Ectodermal cell (in vitro differentiated cells): ENCODE measurements at regions not wholly inside any gene's neighbourhood (a gene's known extent, or its start where the extent isn't known, plus 50 kb on each side); places are given as distances from the start of the nearest gene placed in this dataset.
A peak's percentile ranks its signal among the peaks of the same experiment; 100 is the strongest.

Source experiments
- H3K27ac ChIP-seq: 2 replicates; pipeline ENCODE4 v1.7.0; 2013; ENCODE audit warnings: mild to moderate bottlenecking, low read depth, low read length; ENCODE audit not compliant: insufficient read depth, poor library complexity, severe bottlenecking
- H3K27me3 ChIP-seq: 2 replicates; pipeline ENCODE4 v1.7.0; 2013; ENCODE audit warnings: mild to moderate bottlenecking, low read length; ENCODE audit not compliant: insufficient read depth, control insufficient read depth, poor library complexity, severe bottlenecking
- H3K36me3 ChIP-seq: one replicate; pipeline ENCODE4 v1.7.0; 2013; ENCODE audit warnings: low read length; ENCODE audit not compliant: control insufficient read depth, insufficient read depth
- H3K4me1 ChIP-seq: one replicate; pipeline ENCODE4 v1.7.0; 2013; ENCODE audit warnings: low read length; ENCODE audit not compliant: control insufficient read depth, insufficient read depth
- H3K4me3 ChIP-seq: 2 replicates; pipeline ENCODE4 v1.7.0; 2013; ENCODE audit warnings: low read depth, low read length, control low read depth; ENCODE audit not compliant: insufficient read depth
- H3K9me3 ChIP-seq: 2 replicates; pipeline ENCODE4 v1.7.0; 2013; ENCODE audit warnings: mild to moderate bottlenecking, low read length, moderate library complexity; ENCODE audit not compliant: control insufficient read depth
- WGBS, 2 experiments: methylation state at CpG; one replicate each; pipeline ENCODE4 v1.1.7; 2013; ENCODE audit warnings: missing lambda C conversion rate in 2 of 2; 5-methylcytosine and 5-hydroxymethylcytosine counted together

- no peaks in the 10 kb centered on the region for H3K27me3 ChIP-seq
- peak overlapping the region; percentile 11 for H3K4me3 ChIP-seq
- H3K9me3 ChIP-seq = no peaks in the 10 kb centered on the region
- WGBS, 2 experiments = 61 to 64% methylated on average over 8 to 9 of the region's 9 CpGs
- peak overlapping the region; percentile 45 for H3K27ac ChIP-seq
- no peaks in the 10 kb centered on the region for H3K36me3 ChIP-seq
- H3K4me1 ChIP-seq = peaks cover 23% of the 10 kb centered on the region
Observed at GRCh38 chr2:144596073-144596871, 76.4 kb upstream of the ZEB2 start.

- H3K36me3 ChIP-seq = no peaks in the 10 kb centered on the region
- H3K9me3 ChIP-seq = no peaks in the 10 kb centered on the region
- 73 to 83% methylated on average over 4 of the region's 4 CpGs for WGBS, 2 experiments
- H3K27me3 ChIP-seq = no peaks in the 10 kb centered on the region
- no peak overlapping the region for H3K4me3 ChIP-seq
- peak overlapping the region; percentile 45 for H3K27ac ChIP-seq
- H3K4me1 ChIP-seq = peaks cover 23% of the 10 kb centered on the region
Observed at GRCh38 chr2:144595686-144596072, 75.8 kb upstream of the ZEB2 start.

GRCh38 chr2:144595279-144595678 is 75.4 kb upstream of the ZEB2 start:
- no peak overlapping the region for H3K27ac ChIP-seq
- H3K4me1 ChIP-seq = peaks cover 23% of the 10 kb centered on the region
- H3K36me3 ChIP-seq = no peaks in the 10 kb centered on the region
- WGBS, 2 experiments = 87 to 93% methylated on average over 1 of the region's 2 CpGs
- no peak overlapping the region for H3K4me3 ChIP-seq
- no peaks in the 10 kb centered on the region for H3K9me3 ChIP-seq
- H3K27me3 ChIP-seq = no peaks in the 10 kb centered on the region

GRCh38 chr2:144593803-144594202 is 73.9 kb upstream of the ZEB2 start:
- Histone ChIP-seq H3K4me3 (no peak overlapping the region), H3K4me1 (peaks cover 23% of the 10 kb centered on the region), H3K9me3 (no peaks in the 10 kb centered on the region), H3K27me3 (no peaks in the 10 kb centered on the region), H3K27ac (no peak overlapping the region), H3K36me3 (no peaks in the 10 kb centered on the region)
- 94 to 98% methylated on average over 2 of the region's 2 CpGs for WGBS, 2 experiments

- 93 to 96% methylated on average over 5 to 6 of the region's 8 CpGs for WGBS, 2 experiments
- peaks cover 23% of the 10 kb centered on the region for H3K4me1 ChIP-seq
- no peak overlapping the region for H3K4me3 ChIP-seq
Observed at GRCh38 chr2:144592500-144593256, 72.8 kb upstream of the ZEB2 start.

GRCh38 chr2:144587306-144587705 is 67.4 kb upstream of the ZEB2 start:
- H3K27me3 ChIP-seq = no peaks in the 10 kb centered on the region

More at GRCh38 chr2:144592500-144593256, 72.8 kb upstream of the ZEB2 start:
- H3K36me3 ChIP-seq = no peaks in the 10 kb centered on the region
- no peaks in the 10 kb centered on the region for H3K9me3 ChIP-seq
- H3K27me3 ChIP-seq = no peaks in the 10 kb centered on the region
- no peak overlapping the region for H3K27ac ChIP-seq

GRCh38 chr2:144586476-144586875 is 66.6 kb upstream of the ZEB2 start:
- WGBS, 2 experiments = 91 to 96% methylated on average over 1 of the region's 2 CpGs
- H3K4me3 ChIP-seq = no peak overlapping the region
- H3K27me3 ChIP-seq = no peaks in the 10 kb centered on the region
- H3K27ac ChIP-seq = no peak overlapping the region
- H3K4me1 ChIP-seq = peaks cover 1% of the 10 kb centered on the region
- H3K9me3 ChIP-seq = no peaks in the 10 kb centered on the region
- H3K36me3 ChIP-seq = no peaks in the 10 kb centered on the region

More at GRCh38 chr2:144587306-144587705, 67.4 kb upstream of the ZEB2 start:
- H3K27ac ChIP-seq = no peak overlapping the region
- H3K4me3 ChIP-seq = no peak overlapping the region
- 92 to 100% methylated on average over 1 of the region's 1 CpG for WGBS, 2 experiments
- H3K4me1 ChIP-seq = peaks cover 9% of the 10 kb centered on the region
- H3K9me3 ChIP-seq = no peaks in the 10 kb centered on the region
- no peaks in the 10 kb centered on the region for H3K36me3 ChIP-seq

- Histone ChIP-seq H3K27ac (no peak overlapping the region), H3K9me3 (no peaks in the 10 kb centered on the region), H3K27me3 (no peaks in the 10 kb centered on the region), H3K4me3 (no peak overlapping the region), H3K4me1 (peaks cover 6% of the 10 kb centered on the region), H3K36me3 (no peaks in the 10 kb centered on the region)
- 94 to 98% methylated on average over 4 of the region's 4 CpGs for WGBS, 2 experiments
Observed at GRCh38 chr2:144583741-144584453, 64.0 kb upstream of the ZEB2 start.

GRCh38 chr2:144583381-144583729 is 63.4 kb upstream of the ZEB2 start:
- H3K36me3 ChIP-seq = no peaks in the 10 kb centered on the region
- peaks cover 6% of the 10 kb centered on the region for H3K4me1 ChIP-seq
- H3K4me3 ChIP-seq = no peak overlapping the region
- H3K27me3 ChIP-seq = no peaks in the 10 kb centered on the region
- 90 to 94% methylated on average over 6 of the region's 6 CpGs for WGBS, 2 experiments
- no peaks in the 10 kb centered on the region for H3K9me3 ChIP-seq
- H3K27ac ChIP-seq = no peak overlapping the region
